Loucy (cell line): ENCODE measurements at regions not wholly inside any gene's neighbourhood (a gene's known extent, or its start where the extent isn't known, plus 50 kb on each side); places are given as distances from the start of the nearest gene placed in this dataset.

Source experiments
- H2AFZ ChIP-seq: fragments of 200-600 bp; sonication (generic); 2 replicates; pipeline ENCODE4 v1.6.0; 2016; ENCODE audit warnings: antibody characterized with exemption, mild to moderate bottlenecking, low read length, moderate library complexity
- H3F3A ChIP-seq: fragments of 200-600 bp; 2 replicates; pipeline ENCODE4 v1.6.0; 2016; ENCODE audit warnings: antibody characterized with exemption, low read depth, mild to moderate bottlenecking
- H3K27me3 ChIP-seq: fragments of 200-600 bp; sonication (generic); 2 replicates; pipeline ENCODE4 v1.6.1; 2014; ENCODE audit warnings: low read length, mild to moderate bottlenecking; ENCODE audit not compliant: insufficient read depth, poor library complexity, severe bottlenecking
- H3K36me3 ChIP-seq: fragments of 200-600 bp; sonication (generic); 2 replicates; pipeline ENCODE4 v1.6.1; 2016; ENCODE audit warnings: low read length; ENCODE audit not compliant: insufficient read depth
- H3K4me1 ChIP-seq: fragments of 200-600 bp; sonication (generic); 2 replicates; pipeline ENCODE4 v1.5.1; 2014; ENCODE audit warnings: low read length, mild to moderate bottlenecking; ENCODE audit not compliant: insufficient read depth, poor library complexity, severe bottlenecking
- H3K4me2 ChIP-seq: fragments of 200-600 bp; sonication (generic); 2 replicates; pipeline ENCODE4 v1.6.0; 2014; ENCODE audit warnings: antibody characterized with exemption, low read length, low read depth, mild to moderate bottlenecking; ENCODE audit not compliant: poor library complexity, severe bottlenecking
- H3K4me3 ChIP-seq: fragments of 200-600 bp; sonication (generic); 2 replicates; pipeline ENCODE4 v1.5.1; 2014; ENCODE audit warnings: low read length, mild to moderate bottlenecking, mixed read lengths; ENCODE audit not compliant: poor library complexity, severe bottlenecking
- H3K79me2 ChIP-seq: fragments of 200-600 bp; sonication (generic); 2 replicates; pipeline ENCODE4 v1.6.1; 2014; ENCODE audit warnings: low read length; ENCODE audit not compliant: insufficient read depth
- H3K9ac ChIP-seq: fragments of 200-600 bp; sonication (generic); 2 replicates; pipeline ENCODE4 v1.6.0; 2014; ENCODE audit warnings: mild to moderate bottlenecking, low read depth, low read length, moderate library complexity; ENCODE audit not compliant: poor library complexity, severe bottlenecking
- H3K9me2 ChIP-seq: fragments of 200-600 bp; sonication (generic); replicated peaks from 2 replicates; pipeline ENCODE4 v1.6.1; 2016; ENCODE audit warnings: low read depth, low read length, mixed read lengths
- H3K9me3 ChIP-seq: fragments of 200-600 bp; sonication (generic); 2 replicates; pipeline ENCODE4 v1.6.1; 2014; ENCODE audit warnings: mild to moderate bottlenecking, antibody characterized with exemption, low read length, low read depth; ENCODE audit not compliant: insufficient read depth
- H4K20me1 ChIP-seq: fragments of 200-600 bp; sonication (generic); 2 replicates; pipeline ENCODE4 v1.6.0; 2014; ENCODE audit warnings: antibody characterized with exemption, low read length, mild to moderate bottlenecking; ENCODE audit not compliant: insufficient read depth, poor library complexity, severe bottlenecking
- CTCF ChIP-seq: fragments of 200-600 bp; sonication (generic); conservative IDR thresholded peaks from 2 replicates; pipeline ENCODE4 v1.5.1; 2014; ENCODE audit warnings: mild to moderate bottlenecking, antibody characterized with exemption, low read length
- EZH2phosphoT487 ChIP-seq: fragments of 200-600 bp; IDR thresholded peaks from 2 replicates; pipeline ENCODE4 v1.6.1; 2018; ENCODE audit warnings: antibody characterized with exemption, mild to moderate bottlenecking, moderate library complexity, borderline replicate concordance

DNA sequence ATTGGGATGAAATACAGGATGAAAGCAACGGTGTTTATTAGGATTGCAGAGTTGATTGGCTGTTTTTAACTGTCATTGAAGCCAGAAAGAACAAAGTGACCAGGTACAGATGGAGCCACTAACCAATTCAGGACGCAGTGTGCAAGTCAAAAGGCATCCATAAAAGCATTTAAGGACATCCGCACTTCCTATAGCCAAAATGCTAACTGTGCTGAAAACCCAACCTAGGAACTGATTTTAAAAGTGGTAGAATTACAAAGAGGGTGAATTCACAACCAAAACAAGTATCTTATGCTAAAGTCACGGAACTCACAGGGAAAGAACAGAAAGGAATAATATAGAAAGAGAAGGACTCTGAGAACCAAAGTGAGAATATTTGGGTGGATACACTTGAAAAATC lies 63.1 kb upstream of the FOXG1 start:
- Histone ChIP-seq H3K4me1 (no peaks in the 10 kb centered on the region), H3K36me3 (no peaks in the 10 kb centered on the region), H3K9ac (no peak overlapping the region), H3K27me3 (no peaks in the 10 kb centered on the region), H3F3A (no peaks in the 10 kb centered on the region), H3K79me2 (no peaks in the 10 kb centered on the region), H3K4me2 (no peak overlapping the region), H2AFZ (no peak overlapping the region), H3K9me3 (no peaks in the 10 kb centered on the region), H3K4me3 (no peak overlapping the region), H4K20me1 (no peaks in the 10 kb centered on the region), H3K9me2 (no peaks in the 10 kb centered on the region)
- TF ChIP-seq CTCF (no peak), EZH2phosphoT487 (no peak)

DNA sequence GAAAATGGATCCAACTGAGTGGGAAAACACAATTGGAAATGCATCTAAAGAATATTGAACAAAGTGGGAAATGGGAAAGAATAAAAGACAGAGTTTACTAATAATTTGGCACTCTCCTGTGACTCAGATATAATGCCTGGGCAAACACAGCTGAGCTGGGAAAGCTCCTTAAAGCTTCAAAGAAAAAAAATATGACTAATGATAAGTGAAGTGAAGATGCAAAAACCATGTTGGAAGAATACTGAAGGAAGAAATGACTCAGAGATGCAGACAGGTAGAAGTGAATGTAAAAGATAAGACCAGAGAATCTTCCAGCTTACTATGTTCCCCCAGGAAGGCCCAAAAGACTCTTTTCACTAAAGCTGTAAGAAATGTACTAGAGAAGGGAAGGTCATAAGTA lies 62.4 kb upstream of the FOXG1 start:
- H2AFZ ChIP-seq: no peak overlapping the region
- H3K4me1 ChIP-seq: no peaks in the 10 kb centered on the region
- no peaks in the 10 kb centered on the region for H3K9me3 ChIP-seq
- no peaks in the 10 kb centered on the region for H3K27me3 ChIP-seq
- H3K9me2 ChIP-seq: no peaks in the 10 kb centered on the region
- H3K36me3 ChIP-seq: no peaks in the 10 kb centered on the region
- H3K79me2 ChIP-seq: no peaks in the 10 kb centered on the region
- no peak overlapping the region for H3K4me3 ChIP-seq
- no peak overlapping the region for H3K4me2 ChIP-seq
- no peak overlapping the region for H3K9ac ChIP-seq
- no peak for TF ChIP-seq EZH2phosphoT487
- TF ChIP-seq CTCF: no peak
- H4K20me1 ChIP-seq: no peaks in the 10 kb centered on the region
- no peaks in the 10 kb centered on the region for H3F3A ChIP-seq

DNA sequence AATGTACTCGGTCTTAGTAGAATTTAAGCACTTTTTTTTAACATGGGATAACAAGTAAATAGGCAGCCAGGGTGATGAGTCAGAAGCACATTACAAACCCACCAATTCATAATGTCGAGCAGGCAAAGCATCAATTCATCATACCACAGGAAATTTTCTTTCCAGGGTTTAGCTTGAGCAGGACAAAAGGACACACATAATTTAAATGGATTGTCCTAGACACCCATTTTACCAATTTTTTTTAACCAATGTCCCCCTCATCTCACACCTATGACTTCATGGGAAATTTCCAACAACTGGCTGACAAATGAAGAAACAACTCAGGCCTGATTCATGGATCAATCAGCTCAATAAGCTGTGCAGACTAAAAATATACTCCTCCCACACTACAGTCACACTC lies 58.8 kb upstream of the FOXG1 start:
- Histone ChIP-seq H3K9me3 (peaks cover 3% of the 10 kb centered on the region; the same call in 1 of the 2 replicates), H3K27me3 (no peaks in the 10 kb centered on the region), H3F3A (no peaks in the 10 kb centered on the region), H3K36me3 (no peaks in the 10 kb centered on the region), H4K20me1 (no peaks in the 10 kb centered on the region), H3K4me3 (no peak overlapping the region), H3K9me2 (no peaks in the 10 kb centered on the region), H3K79me2 (no peaks in the 10 kb centered on the region), H3K4me2 (no peak overlapping the region), H3K4me1 (no peaks in the 10 kb centered on the region), H2AFZ (no peak overlapping the region), H3K9ac (no peak overlapping the region)
- TF ChIP-seq EZH2phosphoT487: no peak
- TF ChIP-seq CTCF: no peak
